Skeletal muscle tissue (tissue), 3 donors: ENCODE measurements at regions not wholly inside any gene's neighbourhood (a gene's known extent, or its start where the extent isn't known, plus 50 kb on each side); places are given as distances from the start of the nearest gene placed in this dataset.

Source experiments
- H3K27ac ChIP-seq: one replicate; pipeline ENCODE4 v1.7.0; 2013; ENCODE audit warnings: mild to moderate bottlenecking, low read depth, low read length, inconsistent platforms
- H3K27me3 ChIP-seq, 3 donors: one replicate each; pipeline ENCODE4 v1.7.0; 2013; ENCODE audit warnings: low read length in 3 of 3; ENCODE audit not compliant: control insufficient read depth in 3 of 3, insufficient read depth in 3 of 3
- H3K36me3 ChIP-seq, 3 donors: one replicate each; pipeline ENCODE4 v1.7.0; 2013; ENCODE audit warnings: low read length in 3 of 3; ENCODE audit not compliant: control insufficient read depth in 3 of 3, insufficient read depth in 3 of 3
- H3K4me1 ChIP-seq, 3 donors: one replicate each; pipeline ENCODE4 v1.7.0; 2013; ENCODE audit warnings: low read length in 3 of 3, mild to moderate bottlenecking in 3 of 3; ENCODE audit not compliant: control insufficient read depth in 3 of 3, insufficient read depth in 3 of 3
- H3K4me3 ChIP-seq, 3 donors: one replicate each; pipeline ENCODE4 v1.7.0; 2013; ENCODE audit warnings: low read length in 3 of 3
- H3K9ac ChIP-seq, 3 donors: one replicate each; pipeline ENCODE4 v1.7.0; 2013; ENCODE audit warnings: low read length in 3 of 3, mild to moderate bottlenecking in 3 of 3, moderate library complexity in 2 of 3, low read depth in 1 of 3
- H3K9me3 ChIP-seq, 3 donors: one replicate each; pipeline ENCODE4 v1.7.0; 2013; ENCODE audit warnings: low read length in 3 of 3; ENCODE audit not compliant: control insufficient read depth in 3 of 3
- donor health status: Osteomylitis.

- no peaks in the 10 kb centered on the region for H3K9me3 ChIP-seq
- H3K4me1 ChIP-seq: peaks cover 0 to 11% (median 5%) of the 10 kb centered on the region in 3 donors
- no peaks in the 10 kb centered on the region for H3K27me3 ChIP-seq
- no peak overlapping the region for H3K4me3 ChIP-seq
- no peak overlapping the region for H3K9ac ChIP-seq
- no peaks in the 10 kb centered on the region for H3K36me3 ChIP-seq
- no peak overlapping the region for H3K27ac ChIP-seq
Observed at GRCh38 chr11:15585602-15586331, 471.0 kb downstream of the INSC start.

GRCh38 chr11:15586741-15587473, 472.2 kb downstream of the INSC start:
- Histone ChIP-seq H3K27ac (no peak overlapping the region), H3K4me1 (peaks cover 0 to 7% (median 5%) of the 10 kb centered on the region in 3 donors), H3K36me3 (no peaks in the 10 kb centered on the region), H3K27me3 (no peaks in the 10 kb centered on the region), H3K9ac (no peak overlapping the region), H3K4me3 (no peak overlapping the region), H3K9me3 (no peaks in the 10 kb centered on the region)

- H3K27me3 ChIP-seq: no peaks in the 10 kb centered on the region
- H3K4me1 ChIP-seq: peaks cover 0 to 7% (median 5%) of the 10 kb centered on the region in 3 donors
- no peak overlapping the region for H3K4me3 ChIP-seq
- no peak overlapping the region for H3K9ac ChIP-seq
- H3K9me3 ChIP-seq: no peaks in the 10 kb centered on the region
- H3K36me3 ChIP-seq: no peaks in the 10 kb centered on the region
- H3K27ac ChIP-seq: no peak overlapping the region
Observed at GRCh38 chr11:15589070-15589626, 474.4 kb downstream of the INSC start.

GRCh38 chr11:15590132-15590531, 475.4 kb downstream of the INSC start:
- H3K27me3 ChIP-seq: no peaks in the 10 kb centered on the region
- H3K36me3 ChIP-seq: no peaks in the 10 kb centered on the region
- H3K9me3 ChIP-seq: no peaks in the 10 kb centered on the region
- H3K4me3 ChIP-seq: no peak overlapping the region
- no peak overlapping the region for H3K27ac ChIP-seq
- H3K9ac ChIP-seq: no peak overlapping the region
- peaks cover 0 to 7% (median 5%) of the 10 kb centered on the region in 3 donors for H3K4me1 ChIP-seq

GRCh38 chr11:15591112-15591537, 476.4 kb downstream of the INSC start:
- H3K36me3 ChIP-seq: no peaks in the 10 kb centered on the region
- peaks cover 0 to 9% (median 7%) of the 10 kb centered on the region in 3 donors for H3K4me1 ChIP-seq
- H3K27ac ChIP-seq: no peak overlapping the region
- H3K27me3 ChIP-seq: no peaks in the 10 kb centered on the region
- H3K9ac ChIP-seq: no peak overlapping the region
- H3K9me3 ChIP-seq: no peaks in the 10 kb centered on the region
- no peak overlapping the region for H3K4me3 ChIP-seq

- H3K4me1 ChIP-seq: peaks cover 0 to 4% (median 0%) of the 10 kb centered on the region in 3 donors
- H3K9ac ChIP-seq: no peak overlapping the region
- H3K36me3 ChIP-seq: no peaks in the 10 kb centered on the region
- H3K4me3 ChIP-seq: no peak overlapping the region
- no peak overlapping the region for H3K27ac ChIP-seq
- no peaks in the 10 kb centered on the region for H3K9me3 ChIP-seq
- no peaks in the 10 kb centered on the region for H3K27me3 ChIP-seq
Observed at GRCh38 chr11:15594607-15595006, 479.9 kb downstream of the INSC start.

- Histone ChIP-seq H3K9ac (no peak overlapping the region), H3K4me3 (no peak overlapping the region), H3K27me3 (no peaks in the 10 kb centered on the region), H3K27ac (no peak overlapping the region), H3K4me1 (peaks cover 3 to 4% (median 3%) of the 10 kb centered on the region in 3 donors), H3K9me3 (no peaks in the 10 kb centered on the region), H3K36me3 (no peaks in the 10 kb centered on the region)
Observed at GRCh38 chr11:15599376-15599775, 484.7 kb downstream of the INSC start.

- Histone ChIP-seq H3K9me3 (no peaks in the 10 kb centered on the region), H3K27ac (no peak overlapping the region), H3K9ac (no peak overlapping the region), H3K36me3 (no peaks in the 10 kb centered on the region), H3K4me1 (peaks cover 0 to 3% (median 3%) of the 10 kb centered on the region in 3 donors), H3K4me3 (no peak overlapping the region), H3K27me3 (no peaks in the 10 kb centered on the region)
Observed at GRCh38 chr11:15602047-15602446, 487.3 kb downstream of the INSC start.

GRCh38 chr11:15602785-15603567, 488.3 kb downstream of the INSC start:
- Histone ChIP-seq H3K36me3 (no peaks in the 10 kb centered on the region), H3K9me3 (no peaks in the 10 kb centered on the region), H3K27ac (no peak overlapping the region), H3K4me3 (no peak overlapping the region), H3K9ac (no peak overlapping the region), H3K27me3 (no peaks in the 10 kb centered on the region), H3K4me1 (peaks cover 0 to 3% (median 3%) of the 10 kb centered on the region in 3 donors)
